KOPT-K1 (cell line): ENCODE measurements at regions not wholly inside any gene's neighbourhood (a gene's known extent, or its start where the extent isn't known, plus 50 kb on each side); places are given as distances from the start of the nearest gene placed in this dataset.
"Not testable (repeated sequence)": the region's sequence is repeated elsewhere in the genome, so short reads cannot be mapped to it uniquely, and the experiment has no call there.

ENCODE experiments used
- H3K27ac ChIP-seq: fragments of 200-600 bp; sonication (generic); 2 replicates; pipeline ENCODE4 v1.5.1; 2016; ENCODE audit warnings: antibody characterized with exemption, mild to moderate bottlenecking, low read depth, low read length; ENCODE audit not compliant: poor library complexity, severe bottlenecking
- H3K36me3 ChIP-seq: fragments of 200-600 bp; sonication (generic); 2 replicates; pipeline ENCODE4 v1.5.1; 2017; ENCODE audit warnings: antibody characterized with exemption, mild to moderate bottlenecking, low read length, moderate library complexity; ENCODE audit not compliant: insufficient read depth
- H3K9me3 ChIP-seq: fragments of 200-600 bp; sonication (generic); 2 replicates; pipeline ENCODE4 v1.5.1; 2017; ENCODE audit warnings: antibody characterized with exemption, low read length, mild to moderate bottlenecking; ENCODE audit not compliant: insufficient read depth, poor library complexity, severe bottlenecking

DNA sequence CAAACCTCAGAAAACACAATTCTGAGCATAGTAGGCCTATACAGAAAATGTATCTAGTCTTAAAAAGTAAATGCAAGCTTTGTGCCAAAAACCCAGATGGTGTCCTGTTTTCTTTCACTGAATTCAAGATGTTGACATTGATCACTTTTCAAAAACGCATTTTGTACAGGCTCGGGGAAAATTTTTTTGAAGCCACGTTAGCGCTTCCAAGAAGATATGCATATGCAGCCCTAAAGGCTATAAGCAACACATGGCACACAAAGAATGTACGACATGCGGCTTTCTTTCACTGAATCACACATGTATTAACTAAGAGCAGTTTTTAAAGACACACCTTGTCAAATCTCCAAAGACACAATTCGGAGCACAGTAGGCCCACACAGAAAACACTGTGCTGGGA lies 115.4 kb downstream of the MRPL57 start:
- H3K27ac ChIP-seq, result no peak overlapping the region
- no peaks in the 10 kb centered on the region for H3K36me3 ChIP-seq
- H3K9me3 ChIP-seq, result no peaks in the 10 kb centered on the region

GRCh38 chr13:21296991-21297390 lies 120.5 kb downstream of the MRPL57 start:
- H3K9me3 ChIP-seq, H3K27ac ChIP-seq, H3K36me3 ChIP-seq: not testable (repeated sequence)

GRCh38 chr13:21297447-21297846 lies 121.0 kb downstream of the MRPL57 start:
- Histone ChIP-seq H3K36me3 (no peaks in the 10 kb centered on the region), H3K27ac (peak overlapping the region; percentile 45), H3K9me3 (no peaks in the 10 kb centered on the region)

DNA sequence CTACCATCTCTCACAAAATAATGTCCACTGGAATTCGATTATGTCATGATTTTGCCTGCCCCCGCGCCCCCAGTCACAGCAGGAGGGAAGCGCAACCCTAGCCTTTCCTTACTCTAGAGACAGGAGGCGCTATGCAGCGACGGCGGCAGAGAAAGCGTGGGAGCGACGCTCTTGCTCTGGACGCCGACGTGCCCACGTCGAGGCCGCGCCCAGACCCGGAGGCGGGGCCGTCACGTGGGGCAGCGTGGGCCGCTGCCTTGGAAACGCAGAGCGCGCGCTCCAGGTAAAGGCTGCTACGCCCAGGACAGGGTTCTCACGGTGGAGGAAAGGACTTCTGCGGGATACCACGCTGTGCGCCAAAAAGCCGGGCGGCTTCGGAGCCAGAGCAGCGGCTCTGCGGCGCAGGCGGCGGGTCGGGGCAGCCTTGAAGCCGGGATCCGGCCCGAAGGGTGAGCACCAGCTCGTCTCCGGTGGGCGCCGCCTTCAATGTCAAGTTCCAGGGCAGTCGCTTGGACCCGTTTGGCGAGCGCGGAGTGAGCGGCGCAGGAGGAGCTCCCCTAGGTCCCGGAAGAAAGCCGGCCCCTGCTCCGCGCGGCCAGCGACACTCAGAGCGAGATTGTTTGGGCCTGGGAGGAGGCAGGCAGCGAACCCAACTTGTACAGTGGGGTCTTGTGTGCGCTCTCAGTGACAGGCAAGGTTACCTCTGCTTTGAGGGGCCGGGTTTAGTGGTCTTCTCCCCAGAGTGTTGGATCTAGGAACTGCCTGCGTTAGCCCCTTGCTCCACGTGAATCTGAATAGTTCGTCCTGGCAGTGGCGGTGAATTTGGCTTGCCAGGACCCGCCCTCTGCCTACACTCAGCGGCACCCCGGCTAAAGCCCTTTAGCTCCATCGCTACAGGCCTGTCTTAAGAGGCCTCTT lies 121.7 kb downstream of the MRPL57 start:
- Histone ChIP-seq H3K9me3 (no peaks in the 10 kb centered on the region), H3K27ac (peak overlapping the region; percentile 45), H3K36me3 (no peaks in the 10 kb centered on the region)

GRCh38 chr13:21304256-21304655 lies 127.8 kb downstream of the MRPL57 start:
- Histone ChIP-seq H3K9me3 (no peaks in the 10 kb centered on the region), H3K36me3 (no peaks in the 10 kb centered on the region), H3K27ac (no peak overlapping the region)

- not testable (repeated sequence) for H3K27ac ChIP-seq, H3K9me3 ChIP-seq, H3K36me3 ChIP-seq
Measured at GRCh38 chr13:21306300-21307073, 130.0 kb downstream of the MRPL57 start.

DNA sequence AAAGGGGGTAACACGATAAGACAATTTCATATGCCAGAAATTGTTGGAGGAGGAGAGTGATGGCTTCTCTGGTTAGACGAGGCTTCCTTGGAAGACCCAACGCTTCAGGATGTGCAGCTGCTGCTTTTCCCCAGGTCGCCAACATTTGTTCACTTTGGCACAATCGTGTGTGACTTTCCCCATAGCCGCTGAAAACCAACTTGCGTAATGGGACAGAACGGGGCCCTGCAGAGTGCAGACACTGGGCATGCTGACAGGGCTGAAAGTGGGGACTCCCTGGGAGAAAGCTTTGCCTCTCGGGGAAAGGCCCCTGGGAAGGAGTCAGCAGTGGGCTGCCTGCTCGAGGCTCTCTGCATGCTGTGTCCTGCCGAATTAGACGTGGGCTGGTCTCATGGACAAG lies 130.7 kb downstream of the MRPL57 start:
- not testable (repeated sequence) for H3K27ac ChIP-seq, H3K36me3 ChIP-seq, H3K9me3 ChIP-seq

- Histone ChIP-seq H3K9me3 (no peaks in the 10 kb centered on the region), H3K36me3 (no peaks in the 10 kb centered on the region), H3K27ac (no peak overlapping the region)
Measured at GRCh38 chr13:21308906-21309305, 132.4 kb downstream of the MRPL57 start.

- Histone ChIP-seq H3K27ac (no peak overlapping the region), H3K36me3 (no peaks in the 10 kb centered on the region), H3K9me3 (no peaks in the 10 kb centered on the region)
Measured at GRCh38 chr13:21309542-21310172, 133.2 kb downstream of the MRPL57 start.

DNA sequence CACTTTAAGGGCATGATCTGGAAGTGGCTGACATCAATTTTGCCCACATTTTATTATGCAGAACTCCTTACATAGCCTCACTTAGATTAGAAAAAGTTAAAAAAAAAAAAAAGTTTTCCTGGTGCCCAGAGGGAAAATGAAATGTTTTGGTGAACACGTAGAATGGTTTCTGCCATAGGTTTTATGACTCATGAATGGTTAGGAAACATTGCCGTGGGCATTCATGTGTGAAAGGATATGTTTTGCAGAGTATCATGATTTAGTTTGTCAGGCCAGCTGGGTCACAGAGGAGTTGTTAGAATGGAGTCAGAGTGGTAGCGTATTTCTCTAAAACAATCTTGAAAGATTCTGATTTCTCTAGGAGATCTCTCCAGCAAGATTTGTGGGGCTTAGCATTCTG lies 133.8 kb downstream of the MRPL57 start:
- Histone ChIP-seq H3K9me3 (no peaks in the 10 kb centered on the region), H3K27ac (no peak overlapping the region), H3K36me3 (no peaks in the 10 kb centered on the region)

GRCh38 chr13:21314976-21315375 lies 138.5 kb downstream of the MRPL57 start:
- not testable (repeated sequence) for H3K9me3 ChIP-seq, H3K36me3 ChIP-seq, H3K27ac ChIP-seq

- Histone ChIP-seq H3K27ac (no peak overlapping the region), H3K36me3 (no peaks in the 10 kb centered on the region)
Measured at GRCh38 chr13:21316376-21316775, 139.9 kb downstream of the MRPL57 start.

GRCh38 chr13:21318891-21319532 lies 140.1 kb downstream of the ZDHHC20 start:
- H3K9me3 ChIP-seq, result no peaks in the 10 kb centered on the region
- H3K36me3 ChIP-seq, result no peaks in the 10 kb centered on the region

More at GRCh38 chr13:21316376-21316775, 139.9 kb downstream of the MRPL57 start:
- H3K9me3 ChIP-seq, result no peaks in the 10 kb centered on the region

DNA sequence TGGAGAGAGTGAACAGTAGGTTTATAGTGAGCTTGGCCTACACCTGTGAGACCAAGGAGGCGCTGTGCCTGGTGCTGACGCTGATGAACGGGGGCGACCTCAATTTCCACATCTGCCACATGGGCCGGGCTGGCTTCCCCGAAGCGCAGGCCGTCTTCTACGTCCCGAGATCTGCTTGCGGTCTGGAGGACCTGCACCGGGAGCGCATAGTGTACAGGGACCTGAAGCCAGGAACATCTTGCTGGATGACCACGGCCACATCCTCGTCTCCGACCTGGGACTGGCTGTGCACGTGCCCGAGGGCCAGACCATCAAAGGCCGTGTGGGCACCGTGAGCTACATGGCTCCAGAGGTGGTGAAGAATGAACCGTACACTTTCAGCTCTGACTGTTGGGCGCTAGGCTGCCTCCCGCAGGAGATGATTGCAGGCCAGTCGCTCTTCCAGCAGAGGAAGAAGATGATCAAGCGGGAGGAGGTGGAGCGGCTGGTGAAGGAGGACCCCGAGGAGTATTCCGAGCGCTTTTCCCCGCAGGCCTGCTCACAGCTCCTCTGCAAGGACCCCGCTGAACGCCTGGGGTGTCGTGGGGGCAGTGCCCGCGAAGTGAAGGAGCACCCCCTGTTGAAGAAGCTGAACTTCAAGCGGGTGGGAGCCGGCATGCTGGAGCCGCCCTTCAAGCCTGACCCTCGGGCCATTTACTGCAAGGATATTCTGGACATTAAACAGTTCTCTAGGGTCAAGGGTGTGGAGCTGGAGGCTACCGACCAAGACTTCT lies 139.0 kb downstream of the ZDHHC20 start:
- Histone ChIP-seq H3K36me3 (no peaks in the 10 kb centered on the region), H3K9me3 (no peaks in the 10 kb centered on the region), H3K27ac (no peak overlapping the region)

More at GRCh38 chr13:21318891-21319532, 140.1 kb downstream of the ZDHHC20 start:
- no peak overlapping the region for H3K27ac ChIP-seq
